AG08395 (cell line): ENCODE measurements at regions not wholly inside any gene's neighbourhood (a gene's known extent, or its start where the extent isn't known, plus 50 kb on each side); places are given as distances from the start of the nearest gene placed in this dataset.

ENCODE experiments used
- DNase-seq: peaks from one replicate; pipeline ENCODE4 v3.0.0; 2012; ENCODE audit warnings: mixed read lengths, low spot score

DNA sequence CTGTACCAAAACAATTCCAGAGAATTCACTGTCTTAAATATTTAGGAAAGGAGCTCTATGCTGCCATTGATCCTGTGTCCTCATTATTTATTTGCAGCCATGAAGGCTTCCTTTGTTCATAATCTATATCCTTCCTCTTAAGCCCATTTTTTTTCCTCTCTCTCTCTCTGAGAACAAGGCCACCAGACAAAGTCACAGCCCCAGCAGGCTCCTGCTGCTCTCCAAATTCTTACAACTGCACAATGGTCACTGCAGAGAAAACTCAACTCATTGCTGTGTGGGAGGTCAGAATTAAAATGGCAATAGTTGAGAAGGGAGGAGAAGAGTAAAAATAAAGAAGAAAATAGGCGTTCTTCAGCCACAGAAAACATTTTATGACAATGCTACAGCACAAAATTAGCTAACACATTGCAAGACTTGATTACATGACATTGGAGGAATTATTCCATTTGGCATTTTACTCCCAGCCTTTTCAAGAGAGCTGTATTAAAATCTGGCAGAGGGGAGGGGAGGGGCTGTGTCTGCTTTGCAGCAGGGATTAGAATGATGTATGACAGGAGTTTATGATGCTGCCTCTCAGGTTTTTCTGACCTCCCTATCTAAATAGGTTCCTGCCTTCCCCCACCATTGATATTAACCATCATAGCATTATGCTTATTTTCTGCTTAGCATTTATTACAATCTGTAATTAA, 399.7 kb upstream of the THBS1 start:
- no peak for DNase-seq

DNA sequence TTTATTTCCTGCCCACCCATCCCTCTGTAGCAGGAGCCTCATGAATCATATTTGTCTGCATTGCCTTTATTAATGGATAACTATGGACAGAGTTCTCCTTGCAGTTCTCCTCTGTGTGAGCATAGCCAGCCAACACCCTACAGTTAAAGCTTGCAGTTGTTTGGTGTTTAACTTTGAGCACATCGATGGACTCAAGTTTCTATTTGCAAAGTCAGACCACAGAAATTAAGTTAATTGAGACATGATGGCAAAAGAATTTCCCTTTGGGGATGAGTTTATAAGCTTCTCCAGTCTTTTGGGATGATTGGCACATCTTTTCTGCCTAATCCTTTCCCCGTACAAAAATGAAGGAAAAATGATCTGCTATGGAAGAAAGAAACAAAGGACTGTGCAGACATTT, 398.9 kb upstream of the THBS1 start:
- DNase-seq = peak; percentile 29

DNA sequence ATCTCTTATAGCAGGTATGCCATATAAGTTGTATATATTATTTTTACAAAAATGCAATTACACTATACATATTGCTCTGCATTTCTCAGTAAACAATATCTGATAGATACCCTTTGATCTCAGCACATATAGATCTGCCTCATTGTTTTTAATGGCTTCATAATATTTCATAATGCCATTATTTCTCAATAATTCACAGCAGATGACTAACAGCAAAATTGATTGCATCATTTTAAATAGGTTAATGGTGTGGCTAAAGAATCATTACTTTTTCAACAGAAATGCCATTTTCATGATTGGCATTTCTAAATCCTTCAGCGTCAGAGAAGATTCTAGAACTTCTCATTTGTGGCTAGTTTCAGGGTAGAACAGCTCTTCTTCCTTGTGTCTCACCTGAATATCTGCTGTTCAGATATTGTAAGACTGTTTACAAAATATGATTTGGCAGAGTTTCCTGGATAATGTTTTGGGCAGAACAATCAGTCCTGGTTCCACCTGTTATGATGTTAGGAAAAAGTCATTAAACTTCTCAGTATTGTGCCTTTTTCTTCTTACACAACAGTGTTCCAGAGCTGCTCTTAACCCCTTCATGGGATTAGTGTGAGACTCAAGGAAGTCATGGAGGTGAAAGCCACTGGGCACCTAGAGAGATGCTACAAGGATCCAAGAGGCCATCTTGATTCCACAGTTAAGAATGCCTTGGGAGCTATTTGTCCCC, 397.6 kb upstream of the THBS1 start:
- DNase-seq = no peak

DNA sequence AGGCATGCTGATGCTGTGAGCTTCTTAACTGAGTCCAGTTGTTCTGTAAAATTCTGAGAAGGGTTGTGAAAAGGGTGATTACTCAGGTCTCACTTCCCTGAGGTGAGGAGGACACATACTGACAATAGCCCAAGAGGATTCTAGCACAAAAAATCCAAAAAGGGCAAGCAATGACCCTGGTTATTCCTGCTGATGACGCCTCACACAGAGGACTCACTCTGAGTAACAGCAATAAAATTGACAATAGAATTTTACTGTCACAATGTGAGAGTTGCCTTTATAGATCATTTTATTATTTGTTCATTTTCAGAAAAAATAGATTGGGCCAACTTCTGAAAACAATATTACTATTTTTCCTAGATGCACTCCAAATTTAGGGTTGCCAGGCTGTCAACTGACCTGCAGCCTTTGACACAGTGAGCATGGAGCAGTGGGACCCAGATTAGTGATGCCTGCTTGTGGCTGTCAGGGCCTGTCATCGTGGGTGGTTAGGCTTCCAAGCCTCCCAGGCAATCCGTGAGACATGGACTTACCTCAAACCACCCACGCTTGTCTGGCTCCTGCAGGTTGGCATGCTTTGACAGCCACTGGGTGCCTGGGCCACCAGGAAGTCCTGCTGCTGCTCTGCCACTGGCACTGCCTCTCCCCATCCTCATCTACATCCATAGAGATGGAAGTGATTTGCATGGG, 396.0 kb upstream of the THBS1 start:
- DNase-seq = no peak

DNA sequence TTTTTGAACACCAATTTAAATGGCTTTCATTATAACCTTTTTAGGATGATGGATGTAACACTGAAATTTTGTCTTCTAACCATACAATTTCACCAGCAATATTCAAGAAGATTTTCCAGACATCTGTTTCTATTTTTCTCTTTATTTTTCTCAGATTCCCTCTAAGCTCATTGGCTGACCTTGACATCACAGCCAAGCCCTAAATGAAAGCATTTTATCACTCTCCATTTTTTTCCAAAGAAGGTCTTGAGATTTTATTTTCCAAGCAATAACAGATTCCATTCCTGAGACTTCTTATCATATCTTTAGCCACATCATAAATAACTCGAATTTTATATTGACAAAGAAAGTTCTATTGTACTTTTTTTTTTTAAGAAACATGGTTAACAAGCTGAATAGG, 392.6 kb upstream of the THBS1 start:
- DNase-seq = no peak

DNA sequence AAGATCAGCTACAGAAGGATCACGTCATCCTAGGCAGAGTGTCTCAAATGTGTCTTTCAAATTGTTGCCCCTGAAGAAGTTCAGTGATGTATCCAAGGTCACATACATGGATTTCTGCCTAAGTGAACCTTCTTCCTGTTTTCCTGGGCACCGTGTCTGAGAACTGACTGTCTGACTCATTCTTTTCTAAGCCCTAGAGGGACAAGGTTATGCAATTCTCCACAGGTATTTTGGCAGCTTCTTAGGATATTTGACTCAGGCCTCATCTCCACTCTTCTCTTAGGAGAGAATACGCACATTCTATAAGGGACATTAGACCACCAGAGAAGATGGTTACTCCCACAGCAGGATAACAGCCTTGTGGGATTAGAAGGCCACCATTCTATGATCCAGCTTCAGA, 391.9 kb upstream of the THBS1 start:
- peak; percentile 71 for DNase-seq

DNA sequence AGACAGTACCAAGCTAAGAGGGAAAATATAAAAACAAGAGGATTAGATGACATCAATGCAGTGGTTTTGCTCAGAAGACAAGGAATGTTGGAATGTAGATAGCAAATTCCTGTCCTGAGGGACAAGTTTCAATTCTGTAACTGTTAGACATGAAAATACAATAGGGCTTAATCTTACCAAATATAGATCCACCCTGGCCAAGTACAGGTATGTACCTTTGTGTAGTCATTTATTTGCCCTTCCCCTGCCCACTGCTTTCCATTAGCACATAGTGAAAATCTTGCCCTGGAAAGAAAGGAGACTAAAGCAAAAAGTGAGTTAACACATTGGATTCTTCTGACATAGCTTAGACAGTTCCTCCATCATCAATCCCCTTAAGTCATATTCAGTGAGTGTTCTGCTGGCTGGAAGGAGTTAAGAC, 389.0 kb upstream of the THBS1 start:
- DNase-seq = peak; percentile 44

DNA sequence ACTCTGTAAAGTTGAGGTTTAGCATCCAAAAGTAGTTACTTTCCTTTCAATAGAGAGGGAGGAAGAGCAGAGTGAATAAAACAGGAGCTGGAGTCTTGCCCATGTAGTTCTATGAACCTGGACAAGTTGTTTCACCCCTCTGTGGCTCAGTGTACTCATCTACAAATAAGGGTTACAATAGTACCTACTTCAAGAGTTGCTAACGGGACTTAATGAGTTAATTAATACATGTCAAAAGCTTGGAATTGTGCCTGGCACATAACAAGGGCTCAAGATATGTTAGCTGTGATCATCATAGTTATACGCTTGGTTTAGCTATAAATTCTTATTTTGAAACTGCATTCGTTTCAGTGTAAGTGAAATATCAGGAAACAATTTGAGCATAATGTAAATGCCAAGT, 388.5 kb upstream of the THBS1 start:
- no peak for DNase-seq

DNA sequence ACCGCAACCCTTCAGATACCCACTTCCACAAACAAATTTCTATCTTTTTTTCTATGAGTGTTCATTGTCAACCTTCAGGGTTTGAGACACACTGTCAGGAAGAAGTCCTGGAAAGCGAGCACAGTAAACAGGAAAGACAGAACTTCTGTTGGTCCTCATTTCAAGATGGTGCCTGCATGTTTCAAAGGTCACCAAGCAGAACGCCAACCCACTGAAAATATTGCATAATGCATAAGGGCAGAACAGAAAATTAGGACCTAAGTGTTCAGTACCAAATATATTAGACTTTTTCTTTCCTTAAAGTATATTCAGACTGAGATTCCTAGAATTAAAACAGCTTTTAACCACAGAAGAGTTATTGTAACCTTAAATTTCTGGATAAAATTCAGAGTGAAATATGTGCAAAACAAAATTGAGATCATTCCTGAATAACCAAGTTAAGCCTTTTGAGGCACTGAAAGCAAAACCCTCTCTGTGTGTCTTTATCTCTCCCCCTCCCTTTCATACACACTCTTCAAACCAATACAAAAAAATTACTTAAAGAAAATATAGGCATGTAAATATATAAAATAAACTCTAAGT, 387.8 kb upstream of the THBS1 start:
- no peak for DNase-seq

DNA sequence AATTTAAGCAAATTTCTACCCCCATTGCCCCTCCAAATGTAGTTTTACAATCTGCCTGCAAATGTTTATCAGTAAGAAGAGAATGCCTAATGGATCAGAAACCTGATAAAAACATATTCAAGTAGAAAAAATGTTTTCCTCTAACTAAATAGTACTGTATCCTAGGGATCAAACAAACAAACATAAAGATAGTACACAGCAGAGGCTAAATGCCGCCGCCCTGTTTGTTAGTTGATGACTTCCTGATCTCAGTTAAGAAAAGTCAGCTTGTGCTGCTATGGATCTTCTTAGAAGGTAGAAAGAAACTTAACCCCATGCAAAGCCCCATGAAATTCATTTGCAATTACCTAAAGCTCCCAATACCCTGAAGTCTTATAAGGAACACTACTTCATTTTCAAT, 387.3 kb upstream of the THBS1 start:
- no peak for DNase-seq

DNA sequence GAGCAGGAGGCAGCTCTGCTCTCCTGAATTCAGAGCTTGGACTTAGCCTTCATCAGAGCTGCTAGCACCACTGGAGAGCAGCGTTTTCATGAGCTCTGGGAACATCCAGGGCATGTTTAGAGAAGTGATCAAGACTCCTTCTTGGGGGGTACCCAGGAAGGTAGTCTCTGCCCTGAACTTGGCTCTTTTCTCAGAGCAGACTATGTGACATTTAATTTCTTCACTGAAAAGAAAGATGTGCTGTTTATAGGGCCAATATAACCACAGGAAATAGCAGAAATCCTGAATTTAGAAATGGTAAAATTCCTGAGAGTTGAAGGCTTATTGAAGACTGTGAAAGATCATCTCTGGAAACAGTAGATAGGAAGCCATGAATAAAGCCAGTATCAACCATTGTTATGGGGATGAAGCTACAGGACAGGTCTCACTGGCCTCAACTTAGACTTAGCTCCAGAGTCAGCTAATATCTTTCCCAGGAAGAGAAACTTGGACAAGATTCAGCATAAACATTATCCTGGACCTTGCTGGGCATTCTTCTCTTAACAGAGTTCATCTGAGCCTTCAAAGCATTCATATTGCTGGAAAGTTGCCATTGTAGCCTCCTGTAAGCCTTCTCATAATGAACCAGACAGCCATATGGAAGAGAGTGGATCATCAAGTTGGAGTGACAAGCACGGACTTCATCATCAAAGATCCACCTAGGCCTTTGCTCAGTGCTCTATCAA, 386.6 kb upstream of the THBS1 start:
- DNase-seq = no peak

DNA sequence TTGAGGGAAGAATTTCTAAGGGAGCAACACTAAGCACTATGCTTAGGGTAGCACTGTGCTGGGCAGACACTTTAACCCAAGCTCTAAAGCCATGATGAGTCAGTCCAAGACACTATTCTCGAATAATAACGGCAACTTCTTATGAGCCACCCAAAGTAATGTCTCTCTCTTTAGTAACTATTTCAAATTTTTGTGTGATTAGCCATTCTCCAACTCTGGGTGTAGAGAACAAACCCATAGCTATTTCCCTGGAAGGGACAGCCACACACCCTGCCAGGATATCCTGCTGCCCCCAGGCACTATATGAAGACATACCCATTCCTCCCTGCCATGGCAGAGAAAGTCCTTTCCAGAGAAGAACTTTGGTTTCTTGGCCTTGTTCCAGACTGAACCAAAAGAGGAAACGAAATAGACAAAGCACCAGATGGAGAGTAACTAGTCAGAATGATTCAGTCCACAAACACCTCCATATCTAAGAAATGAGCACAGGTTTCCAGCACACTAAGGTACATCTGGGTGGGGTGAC, 384.9 kb upstream of the THBS1 start:
- peak; percentile 91 for DNase-seq

DNA sequence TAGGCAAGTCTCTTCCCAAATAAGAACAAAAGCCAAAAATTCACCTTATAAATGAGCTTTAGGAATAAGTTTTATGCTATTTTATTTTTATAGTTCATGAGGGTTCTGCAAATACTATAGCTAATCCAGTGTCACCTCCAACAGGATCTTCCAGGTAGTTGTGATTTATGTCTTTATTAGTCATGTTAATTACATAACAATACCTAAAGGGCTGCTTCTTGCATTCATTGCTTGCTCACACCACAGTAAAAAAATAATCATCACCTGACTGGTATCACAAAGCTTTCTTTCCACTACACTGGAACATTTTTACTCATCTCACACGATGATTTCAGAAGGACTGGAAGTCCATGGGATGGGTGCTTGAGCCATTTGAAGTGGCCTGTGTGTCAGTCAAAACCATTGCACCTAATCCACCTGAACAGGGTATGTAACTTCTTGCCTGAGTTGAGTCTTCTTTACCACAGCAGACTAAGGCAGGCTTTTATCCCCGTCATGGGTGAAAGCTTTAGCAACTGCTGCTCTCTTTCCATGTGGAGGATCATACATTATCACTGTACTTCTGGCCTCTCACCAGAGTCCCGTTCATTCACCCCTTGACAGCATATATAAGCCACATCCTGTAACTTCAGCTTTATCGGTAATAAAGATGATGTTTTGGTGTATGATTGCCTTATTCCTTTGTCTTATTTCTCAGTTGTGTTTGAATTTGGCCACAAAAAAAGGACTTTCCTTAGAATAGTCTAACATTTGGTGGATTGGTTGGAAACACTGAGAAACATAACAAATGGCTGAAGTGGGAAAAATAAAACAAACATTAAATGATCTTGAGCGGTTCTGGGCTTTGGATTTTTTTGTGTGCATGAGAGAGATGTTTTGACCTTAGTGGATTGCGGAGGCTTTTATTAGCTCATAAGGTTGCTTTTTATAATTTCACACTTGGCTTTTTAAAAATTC, 382.6 kb upstream of the THBS1 start:
- DNase-seq = no peak

DNA sequence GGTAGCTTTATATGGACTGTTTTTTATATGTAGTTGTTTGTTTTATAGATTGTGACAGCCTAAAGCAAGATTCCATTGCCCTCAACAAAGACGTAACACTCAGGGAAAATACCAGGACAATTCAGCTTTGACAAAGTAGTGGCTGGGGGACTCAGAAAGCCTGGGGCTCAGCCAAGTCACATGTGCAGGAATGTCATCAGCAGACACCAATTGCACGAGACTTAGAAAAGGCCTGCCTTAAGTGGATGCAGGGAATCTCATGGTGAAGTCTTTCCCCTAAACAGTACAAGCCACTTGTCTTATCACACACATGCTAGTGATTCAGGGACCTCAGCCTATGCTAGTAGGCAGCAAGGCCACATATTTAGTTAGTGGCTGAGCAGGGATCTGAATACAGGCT, 381.8 kb upstream of the THBS1 start:
- no peak for DNase-seq

DNA sequence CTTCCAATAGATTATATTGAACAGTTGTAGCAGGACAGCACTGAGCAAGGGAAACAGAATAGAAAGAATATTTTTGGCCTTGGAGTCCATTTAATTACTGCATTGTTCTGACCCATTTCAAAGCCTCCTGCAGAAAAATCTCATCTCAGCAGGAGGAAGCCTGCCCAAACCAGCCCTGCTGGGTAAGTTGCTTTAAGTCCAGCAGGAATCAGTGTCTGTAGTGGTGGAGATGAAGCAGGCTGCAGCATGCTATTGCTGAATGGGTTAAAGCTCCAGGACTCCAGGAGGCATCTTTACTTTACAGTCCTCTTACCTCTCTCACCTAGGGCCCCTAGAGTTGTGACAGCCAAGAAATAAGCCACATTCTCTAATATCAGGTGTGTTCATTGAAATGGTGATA, 380.3 kb upstream of the THBS1 start:
- no peak for DNase-seq

DNA sequence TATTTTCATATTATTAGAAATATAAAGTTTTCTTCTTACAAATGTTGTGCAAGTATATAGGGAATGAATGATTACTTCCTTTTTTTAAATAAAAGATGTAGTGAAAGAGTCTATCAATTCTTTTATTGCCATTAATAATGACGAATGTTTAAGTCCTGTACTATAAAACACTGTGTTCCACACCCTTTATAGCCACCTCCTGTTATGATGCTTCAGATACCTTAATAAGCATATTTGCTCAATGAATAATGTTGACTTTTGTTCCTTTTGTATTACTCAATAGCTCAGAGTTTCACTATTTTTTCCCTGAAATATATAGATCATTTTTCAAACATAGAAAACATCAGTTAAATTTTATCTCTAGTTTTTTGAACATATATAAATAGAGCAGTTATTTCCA, 378.2 kb upstream of the THBS1 start:
- DNase-seq = no peak

DNA sequence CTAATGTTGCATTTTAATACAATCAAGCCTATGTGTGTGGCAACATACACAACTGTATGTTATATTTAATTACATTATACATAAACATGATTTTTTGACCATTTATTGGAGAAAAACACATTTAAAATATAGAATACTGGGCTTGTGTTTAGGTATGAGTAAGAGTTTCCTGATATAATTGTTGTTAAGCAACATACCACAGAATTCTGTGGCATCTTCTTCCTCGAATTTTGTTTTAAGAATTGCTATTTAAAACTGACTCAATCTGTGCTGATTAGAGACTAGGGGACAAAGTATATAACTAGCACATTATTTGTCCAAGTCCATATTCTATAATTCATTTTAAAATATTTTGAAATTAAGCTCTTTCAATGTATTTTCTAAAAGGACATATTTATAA, 376.8 kb upstream of the THBS1 start:
- no peak for DNase-seq

DNA sequence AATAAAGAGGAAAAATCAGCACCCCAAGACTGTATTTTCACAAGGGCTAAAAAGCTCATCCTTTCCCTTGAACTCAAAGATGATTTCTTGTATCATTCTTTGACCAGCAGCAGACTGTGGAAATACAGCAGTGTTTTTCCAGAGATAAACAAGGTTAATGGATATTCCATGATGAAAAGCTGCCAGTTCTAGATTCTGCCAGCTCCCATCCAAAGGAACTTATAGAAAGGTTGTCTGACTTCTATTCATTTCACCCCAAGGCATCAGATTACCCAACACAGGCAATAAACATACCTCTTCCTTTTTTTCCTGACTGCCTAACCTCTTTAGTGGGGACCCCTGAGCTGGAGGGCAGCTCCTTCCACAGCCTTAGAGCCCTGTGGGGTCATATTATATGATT, 375.8 kb upstream of the THBS1 start:
- no peak for DNase-seq

DNA sequence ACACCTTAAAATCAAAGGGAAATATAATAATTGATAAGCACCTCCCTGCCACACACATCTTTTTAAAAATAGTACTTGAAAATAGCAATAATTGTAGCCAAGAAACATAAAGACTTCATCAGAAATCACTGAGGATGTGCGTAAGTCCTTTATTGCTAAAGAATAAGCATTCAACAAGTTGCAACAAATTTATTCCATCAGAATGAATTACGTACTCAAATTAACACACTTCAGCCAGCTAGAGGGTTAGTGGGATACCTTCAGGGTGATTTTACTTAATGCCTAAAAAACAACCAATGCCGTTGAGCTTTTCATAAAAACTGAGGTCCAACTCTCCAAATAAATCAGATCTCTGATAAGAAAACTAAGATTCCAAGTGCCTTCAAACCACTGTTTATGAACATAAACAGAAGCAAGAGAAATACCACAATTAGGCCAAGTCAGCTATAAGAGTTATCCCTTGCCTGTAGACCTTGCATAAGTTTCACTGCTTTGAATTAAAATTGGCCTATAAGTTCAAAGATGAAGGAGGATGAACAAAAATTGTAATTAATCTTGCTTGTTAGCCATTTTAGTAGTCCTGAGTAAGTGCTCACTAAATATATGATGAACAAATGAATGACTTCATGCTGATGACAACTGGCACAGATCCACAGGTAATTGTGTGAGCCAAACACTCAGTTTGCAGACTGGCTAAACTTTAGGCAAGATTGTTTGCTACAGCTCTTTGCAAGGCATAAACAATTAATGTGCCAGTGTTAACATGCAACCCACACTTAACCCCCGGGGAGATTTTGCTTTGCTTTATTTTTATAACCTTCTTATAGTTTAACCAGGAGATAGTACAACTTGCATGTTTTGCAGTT, 375.1 kb upstream of the THBS1 start:
- no peak for DNase-seq

DNA sequence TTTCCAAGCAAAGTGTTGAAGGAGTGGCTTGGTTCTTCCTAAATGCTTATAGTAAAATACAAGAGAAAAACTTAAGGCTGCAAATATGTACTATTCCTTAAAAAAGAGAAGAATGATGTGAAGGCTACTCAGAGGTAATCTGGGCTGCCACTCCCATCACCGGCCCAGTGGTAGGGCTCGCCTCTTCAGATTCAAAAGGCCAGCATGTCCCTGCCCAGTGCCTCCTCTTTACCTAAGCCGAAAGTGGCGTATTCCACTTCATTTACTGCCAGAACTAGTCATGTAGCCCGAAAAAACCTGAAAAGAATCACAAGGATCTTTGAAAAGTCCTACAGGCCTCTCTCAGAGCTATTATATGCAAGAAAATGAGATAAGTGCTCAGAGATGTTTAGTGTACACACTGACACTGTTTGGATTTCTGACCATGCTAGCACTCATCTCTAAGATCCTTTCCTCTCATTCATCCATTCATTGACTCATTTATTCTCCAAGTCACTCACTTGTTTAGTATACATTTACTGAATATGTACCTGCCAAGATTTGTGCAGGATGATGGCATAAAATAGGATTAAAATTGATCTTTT, 373.3 kb upstream of the THBS1 start:
- DNase-seq = no peak
